ENCODE measurements at regions not wholly inside any gene's neighbourhood (a gene's known extent, or its start where the extent isn't known, plus 50 kb on each side); places are given as distances from the start of the nearest gene placed in this dataset.

DNA sequence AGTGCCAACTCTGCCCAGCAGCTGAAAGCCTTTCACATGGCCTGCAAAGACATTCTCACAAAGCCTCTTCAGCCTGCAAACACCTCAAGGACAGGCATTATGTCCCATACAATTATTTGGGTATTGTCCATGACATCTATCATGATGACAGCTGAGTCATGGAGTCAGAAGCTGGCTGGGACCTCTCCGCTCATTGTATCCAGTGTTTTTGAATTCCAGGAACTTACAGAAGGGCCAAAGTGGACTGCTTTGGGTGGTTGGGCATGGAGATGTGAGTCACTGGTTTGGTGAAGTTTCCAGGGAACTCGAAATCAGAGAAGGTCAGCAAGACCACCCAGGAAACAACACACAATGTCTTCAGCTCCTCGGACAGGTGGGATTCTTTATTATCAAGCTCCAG is 188.6 kb upstream of the CCL2 start:
- TF ChIP-seq, protein P1, sequence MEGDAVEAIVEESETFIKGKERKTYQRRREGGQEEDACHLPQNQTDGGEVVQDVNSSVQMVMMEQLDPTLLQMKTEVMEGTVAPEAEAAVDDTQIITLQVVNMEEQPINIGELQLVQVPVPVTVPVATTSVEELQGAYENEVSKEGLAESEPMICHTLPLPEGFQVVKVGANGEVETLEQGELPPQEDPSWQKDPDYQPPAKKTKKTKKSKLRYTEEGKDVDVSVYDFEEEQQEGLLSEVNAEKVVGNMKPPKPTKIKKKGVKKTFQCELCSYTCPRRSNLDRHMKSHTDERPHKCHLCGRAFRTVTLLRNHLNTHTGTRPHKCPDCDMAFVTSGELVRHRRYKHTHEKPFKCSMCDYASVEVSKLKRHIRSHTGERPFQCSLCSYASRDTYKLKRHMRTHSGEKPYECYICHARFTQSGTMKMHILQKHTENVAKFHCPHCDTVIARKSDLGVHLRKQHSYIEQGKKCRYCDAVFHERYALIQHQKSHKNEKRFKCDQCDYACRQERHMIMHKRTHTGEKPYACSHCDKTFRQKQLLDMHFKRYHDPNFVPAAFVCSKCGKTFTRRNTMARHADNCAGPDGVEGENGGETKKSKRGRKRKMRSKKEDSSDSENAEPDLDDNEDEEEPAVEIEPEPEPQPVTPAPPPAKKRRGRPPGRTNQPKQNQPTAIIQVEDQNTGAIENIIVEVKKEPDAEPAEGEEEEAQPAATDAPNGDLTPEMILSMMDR (IDR thresholded peaks at IDR 0.05): no peak
- no peak for TF ChIP-seq EZH2 (IDR thresholded peaks at IDR 0.05; ENCODE audit: borderline replicate concordance, insufficient read depth, low read depth, low read length, poor library complexity, severe bottlenecking)
